NCI-H2171 treated with DMSO at 0.1 percent for 48 hours (cell line): ENCODE measurements at regions not wholly inside any gene's neighbourhood (a gene's known extent, or its start where the extent isn't known, plus 50 kb on each side); places are given as distances from the start of the nearest gene placed in this dataset.

ENCODE experiments used
- DNase-seq: peaks from one replicate; lab custom pipeline; 2025; lab: John Stamatoyannopoulos, UW

DNA sequence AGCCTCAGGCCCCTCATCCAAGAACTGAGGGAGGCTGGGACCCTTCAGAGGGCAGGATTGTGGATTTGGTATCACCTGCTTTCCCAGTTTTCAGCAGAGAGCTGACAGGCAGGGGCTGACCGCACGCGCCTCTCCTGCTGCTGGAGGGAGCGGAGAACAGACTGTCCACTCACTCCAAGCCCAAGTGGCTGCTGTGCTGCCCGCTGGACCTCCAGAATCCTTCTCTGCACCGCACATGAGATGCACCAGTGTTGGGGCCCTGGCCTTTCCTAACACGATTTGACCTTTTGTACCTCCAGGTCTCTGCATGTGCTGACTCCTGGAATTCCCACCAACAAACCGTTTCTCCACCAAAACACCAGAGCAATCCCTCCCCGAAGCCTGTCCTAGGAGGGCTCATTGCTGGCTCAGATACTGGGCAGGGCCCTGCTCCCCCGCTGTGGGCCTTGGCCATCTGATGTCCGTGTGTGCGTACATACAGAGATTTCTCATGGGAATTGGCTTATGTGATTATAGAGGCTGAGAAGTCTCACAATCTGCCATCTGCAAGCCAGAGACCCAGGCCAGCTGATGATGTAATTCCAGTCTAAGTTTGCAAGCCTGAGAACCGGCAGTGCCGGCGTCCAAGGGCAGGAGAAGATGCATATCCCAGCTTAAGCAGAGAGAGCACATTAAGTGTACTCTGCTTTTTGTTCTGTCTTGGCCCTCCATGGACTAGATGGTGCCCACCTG is 141.7 kb downstream of the GADD45G start:
- DNase-seq, result peak; percentile 42

DNA sequence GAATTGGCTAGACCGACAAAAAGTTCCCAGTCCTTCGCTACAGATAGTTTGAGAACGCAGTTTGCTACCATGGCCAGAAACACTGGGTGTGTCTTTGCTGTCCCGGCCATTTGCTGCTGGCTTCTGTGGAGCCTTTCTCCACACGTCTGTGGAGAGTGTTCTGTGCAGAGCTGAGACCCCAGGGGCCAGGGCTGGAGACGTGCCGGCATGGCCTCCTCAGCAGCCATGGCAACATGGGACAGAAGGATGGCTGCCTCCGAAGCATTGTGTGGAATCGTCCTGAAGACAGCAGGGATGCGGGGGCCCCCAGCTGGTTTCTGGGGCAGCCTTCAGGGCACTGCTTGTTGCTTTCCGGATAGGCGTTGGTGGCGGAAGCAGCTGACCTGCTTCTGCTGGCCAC is 142.8 kb downstream of the GADD45G start:
- DNase-seq, result no peak

DNA sequence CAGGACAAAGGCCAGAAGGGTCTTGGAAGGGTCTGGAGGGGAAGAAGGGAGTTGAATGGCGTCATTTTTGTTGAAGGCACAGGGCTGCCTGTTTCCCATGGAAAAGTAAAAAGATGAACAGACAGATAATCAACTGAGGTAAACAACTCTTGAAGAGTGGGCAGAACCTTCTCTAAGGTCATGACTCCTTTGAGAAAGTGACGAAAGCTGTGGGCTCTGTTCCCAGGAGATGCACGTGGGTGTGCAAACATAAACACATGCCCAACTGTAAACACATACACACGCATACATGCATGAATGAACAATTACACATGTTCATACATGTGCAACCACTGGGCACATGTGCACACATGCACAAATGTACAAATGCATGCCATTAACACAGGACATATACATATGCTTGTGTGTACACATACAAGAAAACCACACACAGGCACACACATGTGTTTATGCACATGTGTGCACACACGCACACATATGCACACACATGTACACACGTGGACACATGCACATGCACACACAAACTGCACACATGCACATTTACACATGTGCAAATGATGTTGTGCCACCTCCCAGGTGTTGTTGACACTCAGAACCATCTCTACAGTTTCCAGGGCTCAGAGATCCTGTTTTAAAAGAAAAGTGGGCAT is 143.3 kb downstream of the GADD45G start:
- no peak for DNase-seq

DNA sequence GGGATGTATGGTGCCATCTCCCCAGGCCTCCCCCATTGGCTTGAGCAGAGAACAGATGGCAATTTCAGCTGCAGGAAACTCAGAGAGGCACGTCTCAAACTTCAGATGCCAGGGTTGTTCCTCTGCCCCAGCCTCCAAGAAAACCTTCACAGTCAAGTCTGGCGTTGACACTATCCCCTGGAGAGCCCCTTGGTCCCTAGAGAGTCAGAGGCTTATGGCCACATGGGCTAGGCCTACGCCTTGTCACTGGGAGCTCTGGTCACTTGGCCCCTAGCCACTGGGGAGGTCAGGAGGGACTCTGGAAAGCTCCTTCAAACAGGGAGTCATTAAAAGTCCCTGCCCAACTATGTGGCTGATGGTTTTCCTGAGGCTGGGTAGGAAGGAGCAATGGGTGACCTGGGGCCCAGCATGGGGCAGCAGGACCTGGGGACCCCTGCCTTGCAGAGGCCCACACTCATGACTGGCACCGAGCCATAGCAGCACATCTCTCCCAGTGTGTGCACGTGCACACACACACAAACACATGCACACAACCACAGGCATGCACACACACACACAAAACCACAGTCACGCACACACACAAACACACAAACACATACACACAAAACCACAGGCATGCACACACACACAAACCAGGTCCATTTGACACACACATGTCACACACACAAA is 144.2 kb downstream of the GADD45G start:
- peak; percentile 12 for DNase-seq

DNA sequence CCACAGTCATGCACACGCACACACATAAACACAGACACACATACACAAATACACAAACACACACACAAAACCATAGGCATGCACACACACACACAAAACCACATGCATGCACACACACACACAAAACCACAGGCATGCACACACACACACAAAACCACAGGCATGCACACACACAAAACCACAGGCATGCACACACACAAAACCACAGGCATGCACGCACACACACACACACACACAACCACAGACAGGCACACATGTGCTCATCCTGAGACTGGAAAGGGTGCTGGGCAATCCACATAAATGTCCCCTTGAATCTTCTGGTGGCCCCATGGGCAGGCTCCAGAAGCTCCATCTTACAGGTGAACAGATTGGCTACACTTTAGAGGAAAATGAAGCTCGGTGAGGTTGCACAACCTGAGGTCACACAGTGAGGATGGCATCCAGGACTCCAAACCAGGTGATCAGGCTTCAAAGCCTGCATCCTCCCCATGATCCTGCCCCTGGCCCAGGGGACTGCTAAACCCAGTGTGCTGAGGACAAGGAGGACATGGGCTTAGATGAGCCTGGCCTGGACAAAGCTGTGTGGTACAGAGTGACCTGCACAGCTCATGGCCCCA is 144.8 kb downstream of the GADD45G start:
- DNase-seq, result no peak

DNA sequence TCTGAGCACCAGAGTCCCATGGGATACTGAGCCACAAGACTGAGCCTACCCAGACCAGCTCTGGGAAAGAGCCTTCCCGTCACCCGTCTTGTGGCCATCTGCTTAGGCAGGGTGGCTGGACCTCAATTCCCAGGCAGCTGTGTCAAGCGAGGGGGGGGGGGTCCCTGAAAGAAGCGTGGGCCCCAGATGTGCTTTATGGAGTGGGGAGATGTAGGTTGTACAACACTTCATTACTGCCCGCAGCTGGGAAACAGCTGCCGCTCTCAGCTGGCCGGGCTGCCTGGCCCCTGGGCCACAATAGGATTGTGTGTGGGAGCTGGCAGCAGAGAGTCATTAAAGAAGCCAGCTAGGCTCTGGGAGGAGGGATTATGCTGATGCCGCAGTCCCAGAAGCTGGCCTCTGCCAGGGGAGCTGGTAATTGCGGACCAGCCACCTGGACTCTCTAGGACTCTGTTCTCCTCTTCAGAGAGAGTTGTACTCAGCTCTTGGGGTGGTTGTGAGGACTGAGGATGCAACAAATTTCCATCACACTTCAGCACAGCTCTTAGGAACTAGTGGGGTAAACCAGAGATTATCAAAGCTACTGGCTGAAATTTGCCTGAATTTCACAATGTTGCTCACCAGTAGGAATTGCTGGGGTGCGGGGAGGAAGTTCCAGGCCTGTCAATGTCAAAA is 145.4 kb downstream of the GADD45G start:
- no peak for DNase-seq

DNA sequence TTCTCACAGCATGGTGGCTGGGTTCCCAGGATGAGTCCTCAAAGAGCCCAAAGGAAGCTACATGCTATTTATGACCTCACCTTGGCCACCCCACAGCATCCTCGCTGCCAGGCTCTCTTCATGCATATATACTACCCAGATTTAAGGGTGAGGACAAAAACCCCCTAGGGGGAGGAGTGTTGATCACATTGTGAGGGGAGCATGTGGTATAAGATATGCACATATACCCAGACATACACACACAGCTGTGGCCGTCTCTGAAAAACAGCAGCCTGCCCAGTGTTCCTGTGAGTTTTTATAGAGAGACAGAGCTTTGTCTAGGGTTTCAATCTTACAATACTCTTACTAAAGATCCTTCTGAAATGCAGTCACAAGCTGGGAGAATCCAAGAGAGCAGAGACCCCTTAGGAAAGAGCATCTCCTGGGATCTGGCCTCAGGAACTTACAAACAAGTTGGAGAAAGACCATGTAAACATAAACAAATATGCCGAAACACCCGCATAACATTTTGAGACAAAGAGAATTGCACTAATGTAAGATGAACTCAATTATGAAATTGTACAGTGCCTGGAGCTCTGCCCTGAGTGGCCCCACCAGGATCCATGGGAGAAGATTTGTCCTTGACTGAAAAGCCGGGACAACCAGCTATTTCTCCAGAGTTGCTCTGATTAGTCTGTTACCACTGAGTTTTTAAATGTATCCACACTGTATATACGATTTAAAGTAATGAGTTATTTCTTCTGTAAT is 146.4 kb downstream of the GADD45G start:
- no peak for DNase-seq

DNA sequence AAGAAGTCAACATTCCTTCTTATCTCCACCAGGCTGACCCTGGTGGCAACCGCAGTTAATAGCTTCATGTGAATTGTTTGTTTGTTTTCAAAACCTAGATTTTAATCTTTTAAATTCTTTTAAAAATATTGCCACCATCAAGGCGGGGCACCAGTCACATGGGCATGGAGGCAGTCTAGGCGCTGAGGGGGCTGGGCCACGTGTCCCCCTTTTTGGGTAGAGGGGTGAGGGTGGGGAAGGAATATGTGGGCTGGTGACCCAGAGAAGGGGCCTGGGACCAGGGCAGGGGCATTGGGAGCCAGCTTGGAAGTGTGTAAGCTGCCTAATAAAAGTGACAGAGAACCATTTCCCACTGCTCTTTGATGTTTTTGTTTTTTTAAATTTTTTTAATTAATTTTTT is 147.3 kb downstream of the GADD45G start:
- no peak for DNase-seq

DNA sequence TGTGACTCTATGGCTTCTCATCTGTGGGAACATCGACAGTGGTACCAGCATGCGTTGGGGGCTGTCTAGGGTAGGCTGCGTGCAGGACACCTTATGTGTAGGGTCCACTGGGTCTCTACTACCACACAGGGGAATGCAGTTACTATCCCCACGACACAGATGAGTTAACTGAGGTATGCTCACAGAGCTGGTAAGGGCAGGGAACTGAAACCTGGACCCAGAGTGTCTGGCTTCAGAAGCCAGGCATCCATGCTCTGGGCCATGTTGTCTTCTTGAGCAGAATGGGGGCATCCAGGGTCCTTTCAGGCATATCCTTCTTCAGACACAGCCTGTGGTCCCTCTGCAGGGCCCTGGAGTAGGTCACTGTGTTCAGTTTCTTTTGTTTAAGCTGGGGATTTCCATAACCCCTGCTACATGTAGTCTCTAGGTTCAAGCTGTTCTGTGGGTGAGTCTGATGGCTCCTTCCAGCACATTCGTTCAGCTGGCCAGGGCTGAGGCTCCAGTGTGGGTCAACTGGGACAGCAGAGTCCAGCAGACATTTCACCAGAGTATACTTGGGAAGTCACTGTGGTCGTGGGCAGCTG is 148.8 kb downstream of the GADD45G start:
- DNase-seq, result no peak

DNA sequence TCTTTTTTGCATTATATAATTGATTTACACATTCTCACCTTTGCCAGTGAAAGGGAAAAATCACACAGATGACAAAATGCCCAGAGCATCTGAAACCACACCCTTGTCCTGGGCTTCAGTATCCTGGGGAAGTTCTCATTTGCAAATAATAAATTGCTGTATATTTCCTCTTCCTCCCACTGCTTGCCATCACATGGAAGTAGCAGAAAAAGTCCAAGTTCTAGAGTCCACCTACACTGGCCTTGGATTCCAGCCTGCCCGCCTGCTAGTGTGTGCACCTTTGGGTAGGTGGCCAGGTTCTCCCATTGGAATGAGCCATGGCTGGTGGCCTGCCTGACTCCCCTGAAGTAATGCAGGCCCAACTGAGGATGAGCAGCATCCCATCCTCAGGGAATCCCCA is 149.4 kb downstream of the GADD45G start:
- no peak for DNase-seq

DNA sequence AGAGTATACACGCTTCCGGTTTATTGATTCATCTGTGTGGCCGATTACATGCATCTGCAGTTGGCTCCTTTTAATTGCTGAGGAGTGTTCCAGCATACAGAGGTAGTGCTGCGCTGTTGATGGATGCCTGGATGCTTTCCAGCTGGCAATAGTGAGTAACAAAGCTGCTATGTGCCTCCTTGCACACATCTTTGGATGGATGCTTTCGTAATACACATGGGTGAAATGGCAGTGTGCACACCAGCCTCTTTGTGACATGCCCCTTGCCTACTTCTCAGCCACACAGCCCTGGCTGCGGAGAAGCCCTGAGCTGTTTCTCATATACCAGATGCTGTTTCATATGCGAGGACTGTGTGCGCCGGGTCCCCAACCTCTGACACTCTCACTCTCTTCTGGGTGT is 151.0 kb downstream of the GADD45G start:
- DNase-seq, result peak; percentile 54

DNA sequence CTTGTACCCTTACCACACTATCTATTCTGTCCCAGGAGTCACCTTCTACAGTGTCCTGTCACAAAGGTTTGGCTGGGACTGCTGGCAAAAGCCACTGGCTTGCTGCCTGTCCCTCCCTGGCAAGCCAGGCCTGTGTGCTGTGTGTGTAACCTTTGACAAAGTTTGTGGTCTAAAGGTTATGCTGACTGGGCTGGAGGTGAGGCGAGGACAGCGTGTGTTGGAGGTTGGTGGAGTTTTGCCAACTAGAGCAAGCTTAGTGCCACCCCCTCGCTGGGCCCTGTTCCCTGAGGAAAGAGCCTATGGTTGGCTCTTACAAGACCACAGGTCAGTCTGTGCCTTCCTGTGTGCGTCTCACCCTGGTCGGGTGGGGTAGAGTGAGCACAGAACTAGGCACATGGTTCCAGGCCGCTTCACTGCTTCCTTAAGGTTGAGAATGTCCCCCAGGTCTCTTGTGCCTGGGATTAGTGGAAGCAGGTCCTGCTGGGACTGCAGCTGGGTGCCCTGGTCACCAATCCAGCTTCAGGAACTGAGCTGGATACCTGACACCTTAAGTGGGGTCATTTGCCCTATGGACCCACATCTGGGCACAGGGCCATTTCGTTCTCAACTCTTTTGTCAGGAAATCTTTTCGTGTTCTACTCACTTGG is 152.2 kb downstream of the GADD45G start:
- DNase-seq, result no peak

DNA sequence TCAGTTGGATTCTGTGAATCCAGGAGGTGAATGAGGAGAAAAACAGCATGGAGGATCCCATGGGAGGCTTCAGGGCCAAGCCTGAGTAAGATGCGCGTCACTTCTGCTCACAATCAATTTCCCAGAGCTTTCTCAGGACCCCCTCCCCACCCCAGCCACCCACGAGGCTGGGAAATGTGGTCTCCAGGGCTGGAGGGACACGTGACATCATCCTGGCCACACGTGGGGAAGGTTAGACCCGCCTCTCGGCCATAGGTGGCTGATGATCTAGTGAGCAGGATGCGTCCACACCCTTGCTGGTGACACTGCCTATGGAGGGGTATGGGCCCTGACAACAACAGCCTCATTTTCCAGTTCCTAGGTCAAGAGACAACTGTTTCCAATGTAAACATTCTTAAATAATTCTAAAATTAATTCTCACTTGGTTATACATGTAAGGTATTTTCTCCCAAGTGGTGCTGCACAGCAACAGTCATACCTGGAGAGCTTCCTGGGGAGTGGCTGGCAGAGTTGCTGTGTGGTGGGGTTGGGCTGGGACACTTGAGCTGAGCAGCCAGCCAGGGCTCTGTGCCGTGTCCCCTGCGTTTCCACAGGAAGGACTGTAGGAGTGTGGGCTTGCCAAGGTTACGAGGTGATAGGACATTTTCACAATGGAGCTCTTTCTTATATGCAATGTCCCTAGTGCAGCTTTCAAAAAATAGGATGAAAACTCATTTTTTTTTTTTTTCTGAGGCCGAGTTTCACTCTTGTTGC is 153.1 kb downstream of the GADD45G start:
- no peak for DNase-seq

DNA sequence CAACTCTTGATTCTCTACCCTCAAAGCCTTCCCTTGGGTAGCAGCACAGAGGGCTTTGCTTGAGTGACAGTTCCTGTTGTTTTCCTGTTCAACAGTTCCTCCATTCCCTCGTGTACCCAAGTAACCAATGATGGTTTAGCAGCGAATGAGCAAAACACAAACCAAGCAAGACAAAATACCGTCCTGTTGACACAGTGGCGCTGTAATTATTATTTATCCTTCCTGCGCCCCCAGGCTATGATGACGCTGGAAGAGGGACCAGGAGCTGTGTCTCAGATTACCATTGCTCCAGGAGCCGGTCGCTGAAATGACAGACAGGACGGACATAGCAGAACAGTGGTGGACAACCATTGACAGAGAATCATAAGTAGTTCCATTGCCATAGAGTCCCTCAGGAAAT is 154.8 kb downstream of the GADD45G start:
- no peak for DNase-seq

DNA sequence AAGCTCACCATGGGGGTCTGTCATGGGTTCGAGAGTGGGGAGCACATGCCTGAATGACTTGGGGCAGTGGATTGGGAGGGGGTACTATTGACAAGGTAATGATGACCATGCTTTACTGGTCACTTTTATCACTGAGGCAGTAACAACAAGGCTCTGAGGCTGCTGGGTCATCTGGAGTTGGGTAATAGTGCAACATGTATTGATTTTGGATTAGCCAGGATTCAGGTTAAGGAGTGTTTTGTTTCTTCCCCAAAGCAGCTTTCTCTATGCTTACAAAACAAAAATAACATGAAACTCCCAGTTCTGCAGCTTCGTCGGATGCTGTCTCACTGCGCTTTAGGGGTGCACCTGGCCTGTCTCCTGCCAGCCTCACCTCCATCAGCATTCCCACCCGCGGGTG is 155.3 kb downstream of the GADD45G start:
- no peak for DNase-seq

DNA sequence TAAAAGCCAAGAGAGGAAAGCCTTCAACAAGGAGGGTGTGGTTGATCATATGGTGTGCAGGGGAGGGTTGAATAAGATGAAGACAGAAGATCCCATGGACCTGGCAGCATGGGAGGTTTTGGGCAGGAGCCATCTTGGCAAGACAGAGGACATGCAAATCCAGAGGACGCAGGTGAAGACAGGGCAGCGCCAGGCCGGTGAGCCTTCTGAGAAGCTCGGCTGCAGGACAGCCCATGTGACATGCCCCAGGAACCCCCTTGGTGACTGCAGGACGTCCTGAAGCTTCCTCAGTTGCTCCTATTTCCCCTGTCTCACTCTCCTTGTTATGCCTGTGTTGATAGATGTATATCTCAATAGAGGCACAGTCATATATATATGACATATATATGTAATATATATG is 159.4 kb downstream of the GADD45G start:
- DNase-seq, result no peak

DNA sequence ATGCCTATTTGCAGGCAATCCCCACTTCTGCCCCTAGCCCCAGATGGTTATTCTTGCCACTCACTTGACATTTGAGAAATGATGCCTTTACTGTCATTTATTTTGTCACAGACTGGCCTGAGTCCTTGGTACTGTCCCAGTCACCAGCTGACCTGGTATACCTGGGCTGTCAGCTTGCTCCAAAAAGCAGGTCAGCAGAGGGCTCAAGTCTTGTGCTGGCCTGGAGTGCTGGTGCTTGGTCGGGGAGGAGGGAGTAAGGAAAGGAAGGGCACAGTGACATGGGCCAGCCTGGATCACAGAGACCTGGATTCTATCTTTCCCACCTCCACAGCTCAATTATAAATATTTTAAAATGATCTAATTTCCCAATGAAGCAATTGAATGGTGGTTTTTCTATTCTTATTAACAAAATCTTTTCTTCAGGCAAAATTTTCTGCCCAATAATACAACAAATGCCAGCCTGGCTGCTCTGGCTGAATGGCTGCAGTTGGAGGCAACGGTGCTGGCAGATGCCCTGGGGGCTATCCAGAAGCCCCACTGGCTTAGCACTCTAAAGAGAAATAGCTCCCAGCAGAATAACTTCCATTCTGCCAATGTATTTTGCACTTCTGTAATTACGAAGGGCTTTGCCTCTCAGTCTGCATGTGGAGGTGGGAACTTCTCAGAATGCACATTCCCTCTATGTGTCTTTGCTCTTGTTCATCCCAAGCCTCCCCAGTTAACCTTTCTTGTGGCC is 160.6 kb downstream of the GADD45G start:
- no peak for DNase-seq

DNA sequence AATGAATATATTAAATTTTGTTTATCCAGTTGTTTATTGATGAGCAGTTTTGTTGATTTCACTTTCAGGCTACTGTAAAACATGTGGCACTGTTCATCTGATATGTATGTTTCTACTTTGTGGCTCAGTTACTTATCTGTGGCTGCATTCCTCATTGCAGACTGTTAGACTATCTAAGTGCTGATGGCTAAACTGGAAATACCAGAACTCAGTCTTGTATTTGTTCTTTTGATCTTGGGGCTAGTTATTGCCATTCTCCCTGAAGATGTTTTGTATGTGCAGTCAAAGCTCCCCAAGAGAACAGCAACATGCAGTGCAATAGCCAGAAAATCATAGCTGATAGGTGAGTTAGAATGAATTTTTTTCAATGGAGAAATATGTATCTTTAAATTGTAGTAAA is 162.2 kb downstream of the GADD45G start:
- DNase-seq, result no peak

DNA sequence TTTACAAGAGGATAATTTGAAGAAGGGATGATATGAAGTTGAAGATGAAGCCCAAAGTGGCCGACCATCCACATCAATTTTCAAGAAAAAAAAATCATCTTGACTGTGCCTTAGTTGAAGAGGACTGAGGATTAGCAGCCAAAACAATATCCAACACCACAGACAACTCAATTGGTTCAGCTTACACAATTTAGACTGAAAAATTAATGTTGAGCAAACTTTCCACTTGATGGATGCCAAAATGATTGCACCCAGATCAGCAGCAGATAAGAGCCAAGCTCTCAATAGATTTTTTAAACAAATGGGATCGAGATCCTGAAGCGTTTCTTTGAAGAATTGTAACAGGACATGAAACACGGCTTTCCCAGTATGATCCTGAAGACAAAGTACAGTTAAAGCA is 163.2 kb downstream of the GADD45G start:
- DNase-seq, result no peak
